GM18505 (cell line): ENCODE measurements at regions not wholly inside any gene's neighbourhood (a gene's known extent, or its start where the extent isn't known, plus 50 kb on each side); places are given as distances from the start of the nearest gene placed in this dataset.
"Not testable (repeated sequence)": the region's sequence is repeated elsewhere in the genome, so short reads cannot be mapped to it uniquely, and the experiment has no call there.

Source experiments
- ATAC-seq: cut with Tn5 transposase; IDR thresholded peaks from one replicate; pipeline ENCODE4 v1.9.1; 2021; ENCODE audit not compliant: unreplicated experiment
- POLR2A ChIP-seq: IDR thresholded peaks from 4 replicates; pipeline ENCODE4 v1.6.1; 2011; ENCODE audit warnings: borderline replicate concordance; ENCODE audit not compliant: insufficient read depth, insufficient read length; ENCODE audit errors: extremely low read depth

DNA sequence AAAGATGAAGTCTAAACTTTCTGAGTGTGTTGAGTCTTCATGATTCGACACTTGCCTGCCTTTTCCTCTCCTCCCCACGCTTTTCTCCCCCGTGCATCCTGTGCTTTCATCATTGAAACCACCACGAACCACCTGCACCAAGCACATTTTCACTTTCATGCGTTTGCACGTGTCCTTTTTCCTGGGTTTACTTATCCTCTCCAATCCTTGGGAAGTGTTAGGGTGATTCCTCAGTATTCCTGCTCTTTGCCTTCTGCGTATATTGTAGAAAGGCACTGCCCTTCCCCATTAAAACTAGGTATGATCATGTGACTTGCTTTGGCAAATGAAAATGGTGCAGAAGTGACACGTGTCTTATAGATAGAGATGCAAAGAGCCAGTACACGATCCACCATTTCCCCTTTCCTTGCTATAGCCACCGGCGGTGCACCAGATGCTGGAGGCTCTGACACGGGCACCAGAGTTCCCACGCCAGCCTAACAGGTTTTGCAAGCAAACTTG lies 106.6 kb downstream of the BRMS1L start:
- no peak for TF ChIP-seq POLR2A
- no peak for ATAC-seq

DNA sequence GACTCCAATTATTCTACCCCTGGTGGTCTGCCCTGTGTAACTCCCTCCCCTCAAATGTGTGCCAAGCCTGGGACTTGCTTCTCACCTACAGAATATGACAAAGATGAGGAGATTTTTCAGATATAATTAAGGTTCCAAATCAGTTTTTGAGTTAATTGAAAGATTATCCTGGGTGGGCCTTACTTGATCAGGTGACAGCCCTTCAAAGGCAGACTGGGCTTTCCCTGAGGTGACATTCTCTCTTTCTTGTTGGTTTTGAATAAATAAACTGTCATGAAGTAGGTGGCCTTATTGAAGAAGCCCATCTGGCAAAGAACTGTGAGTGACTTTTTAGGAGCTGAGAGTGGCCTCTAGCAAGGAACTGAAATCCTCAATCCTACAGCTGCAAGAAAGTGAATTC lies 106.0 kb downstream of the BRMS1L start:
- no peak for TF ChIP-seq POLR2A
- no peak for ATAC-seq

DNA sequence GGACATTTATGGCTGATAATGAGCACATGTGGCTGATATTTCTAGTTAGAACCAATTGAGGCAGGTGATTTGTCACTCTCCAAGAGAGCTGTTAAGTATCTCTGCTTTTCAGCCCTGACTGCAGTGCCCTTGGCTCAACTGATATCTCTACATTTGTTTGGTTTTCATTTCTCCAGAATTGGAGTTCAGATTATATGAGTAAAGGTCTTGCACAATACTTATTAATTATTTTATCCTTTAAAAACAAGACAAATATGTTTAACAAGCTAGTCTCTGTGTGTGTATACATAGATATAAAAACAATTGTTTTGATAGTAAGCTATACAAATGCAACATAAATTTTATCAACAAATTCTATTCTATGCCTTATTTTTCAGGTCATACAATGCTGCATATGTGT lies 105.2 kb downstream of the BRMS1L start:
- no peak for ATAC-seq
- TF ChIP-seq POLR2A: no peak

DNA sequence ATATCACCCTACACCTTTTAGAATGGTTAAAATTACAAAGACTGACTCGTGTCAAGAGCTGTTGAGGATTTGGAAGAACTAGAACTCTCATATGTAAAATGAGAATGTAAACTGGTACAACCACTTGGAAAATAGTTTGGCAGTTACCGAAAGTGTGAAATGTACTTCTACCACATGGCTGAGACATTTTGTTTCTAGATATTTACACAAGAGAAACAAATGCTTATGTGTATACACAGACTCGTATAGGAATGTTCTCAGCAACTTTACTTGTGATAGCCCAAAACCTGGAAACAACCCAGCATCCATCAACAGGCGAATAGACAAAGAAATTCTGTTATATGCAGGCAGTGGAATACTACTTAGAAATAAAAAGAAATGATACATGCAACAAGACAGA lies 103.0 kb downstream of the BRMS1L start:
- ATAC-seq: no peak
- TF ChIP-seq POLR2A: no peak

DNA sequence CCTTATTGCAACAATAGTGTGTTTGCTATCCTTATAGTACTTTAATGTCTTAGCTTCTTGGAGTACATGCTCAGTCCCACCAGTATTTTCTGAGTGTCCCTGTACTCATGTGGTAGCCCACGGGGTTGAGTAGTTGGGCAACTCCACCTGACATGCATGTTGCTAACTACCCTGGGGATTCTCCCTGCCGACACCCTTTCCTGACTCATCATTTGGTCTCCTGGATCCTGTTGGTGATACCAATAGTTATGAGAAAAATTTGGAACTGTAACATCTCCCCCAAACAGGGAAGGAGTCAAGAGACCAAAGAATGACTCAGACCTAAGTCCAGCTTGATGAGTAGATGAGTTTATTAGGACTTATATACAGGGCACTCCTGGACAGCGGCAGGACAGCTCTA lies 101.6 kb downstream of the BRMS1L start:
- ATAC-seq: no peak
- TF ChIP-seq POLR2A: no peak

DNA sequence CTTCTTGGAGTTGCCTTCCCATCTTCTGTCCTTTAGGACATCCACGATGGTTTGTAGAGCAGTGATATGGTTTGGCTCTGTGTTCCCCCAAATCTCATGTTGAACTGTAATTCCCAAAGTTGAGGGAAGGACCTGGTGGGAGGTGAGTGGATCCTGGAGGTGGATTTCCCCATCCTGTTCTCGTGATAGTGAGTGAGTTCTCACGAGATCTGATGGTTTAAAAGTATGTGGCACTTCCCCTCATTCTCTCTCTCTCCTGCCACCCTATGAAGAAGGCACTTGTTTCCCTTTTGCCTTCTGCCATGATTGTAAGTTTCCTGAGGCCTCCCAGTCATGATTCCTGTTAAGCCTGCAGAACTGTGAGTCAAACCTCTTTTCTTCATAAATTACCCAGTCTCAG lies 99.2 kb downstream of the BRMS1L start:
- ATAC-seq: no peak
- no peak for TF ChIP-seq POLR2A

DNA sequence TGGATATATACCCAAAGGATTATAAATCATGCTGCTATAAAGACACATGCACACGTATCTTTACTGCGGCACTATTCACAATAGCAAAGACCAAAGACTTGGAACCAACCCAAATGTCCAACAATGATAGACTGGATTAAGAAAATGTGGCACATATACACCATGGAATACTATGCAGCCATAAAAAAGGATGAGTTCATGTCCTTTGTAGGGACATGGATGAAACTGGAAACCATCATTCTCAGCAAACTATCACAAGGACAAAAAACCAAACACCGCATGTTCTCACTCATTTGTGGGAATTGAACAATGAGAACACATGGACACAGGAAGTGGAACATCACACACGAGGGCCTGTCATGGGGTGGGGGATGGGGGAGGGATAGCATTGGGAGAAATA lies 96.5 kb downstream of the BRMS1L start:
- not testable (repeated sequence) for ATAC-seq

DNA sequence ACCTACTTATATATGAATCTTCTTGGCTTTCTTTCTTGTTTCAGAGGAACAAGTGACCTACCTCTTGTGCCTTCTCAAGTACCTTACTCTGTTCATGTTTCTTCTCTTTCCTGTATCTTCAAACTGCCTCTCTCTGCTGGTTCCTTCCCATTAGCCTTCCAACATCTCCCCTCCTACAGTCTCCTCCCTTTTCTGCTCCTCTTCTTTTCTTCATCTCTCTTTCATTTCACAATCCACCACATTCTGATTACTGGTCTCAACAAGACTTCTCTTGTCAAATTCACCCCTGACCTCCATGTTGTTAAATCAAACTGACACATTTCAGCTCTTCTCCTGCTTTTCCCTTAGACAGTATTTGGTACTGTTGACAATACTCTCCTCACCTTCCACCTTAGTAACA lies 95.6 kb downstream of the BRMS1L start:
- no peak for ATAC-seq
- TF ChIP-seq POLR2A: no peak
